Astrocyte of the hippocampus (primary cell): ENCODE measurements at regions not wholly inside any gene's neighbourhood (a gene's known extent, or its start where the extent isn't known, plus 50 kb on each side); places are given as distances from the start of the nearest gene placed in this dataset.

Experiments
- DNase-seq: peaks from one replicate; pipeline ENCODE4 v3.0.0; 2011; ENCODE audit warnings: low read depth, low spot score

DNA sequence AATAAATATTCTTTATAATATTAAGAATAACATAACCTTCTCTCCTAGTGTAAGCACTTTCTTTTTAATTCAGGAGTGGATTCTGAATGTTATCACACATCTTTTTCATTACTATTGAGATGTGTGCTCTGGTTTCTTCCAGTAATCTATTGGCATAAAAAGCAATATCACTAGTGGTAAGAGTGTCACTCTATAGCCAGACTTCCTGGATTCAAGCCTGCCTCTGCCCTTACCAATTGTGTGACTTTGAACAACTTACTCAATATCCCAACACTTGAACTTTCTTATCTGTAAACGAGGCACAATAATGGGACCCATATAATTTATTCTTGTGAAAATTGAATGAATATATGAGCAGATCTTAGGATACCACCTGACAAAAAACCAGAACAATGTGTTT, 71.0 kb downstream of the SEM1 start:
- no peak for DNase-seq

DNA sequence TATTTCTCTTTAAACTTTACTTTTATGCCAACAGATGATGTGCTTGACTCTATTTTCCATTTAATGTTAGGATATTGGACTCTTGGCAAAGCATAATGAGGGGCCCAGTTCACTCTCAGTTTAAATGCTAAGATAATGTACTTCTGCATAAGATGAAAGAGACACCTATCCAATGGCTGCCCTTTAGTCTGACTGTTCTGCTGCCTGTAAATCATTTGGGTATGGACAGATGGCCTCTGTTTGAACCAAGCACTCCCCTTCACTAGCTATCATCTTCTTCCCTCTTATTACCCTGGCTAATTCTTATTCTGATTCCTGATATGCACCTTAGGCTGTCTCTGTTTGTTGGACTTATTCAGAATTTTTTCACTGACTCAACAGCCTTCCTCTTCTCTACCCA, 72.1 kb downstream of the SEM1 start:
- no peak for DNase-seq

GRCh38 chr7:96636979-96637378, 72.7 kb downstream of the SEM1 start:
- peak; percentile 5 for DNase-seq

- peak; percentile 53 for DNase-seq
These were observed 73.2 kb downstream of the SEM1 start for GRCh38 chr7:96636342-96636860.

DNA sequence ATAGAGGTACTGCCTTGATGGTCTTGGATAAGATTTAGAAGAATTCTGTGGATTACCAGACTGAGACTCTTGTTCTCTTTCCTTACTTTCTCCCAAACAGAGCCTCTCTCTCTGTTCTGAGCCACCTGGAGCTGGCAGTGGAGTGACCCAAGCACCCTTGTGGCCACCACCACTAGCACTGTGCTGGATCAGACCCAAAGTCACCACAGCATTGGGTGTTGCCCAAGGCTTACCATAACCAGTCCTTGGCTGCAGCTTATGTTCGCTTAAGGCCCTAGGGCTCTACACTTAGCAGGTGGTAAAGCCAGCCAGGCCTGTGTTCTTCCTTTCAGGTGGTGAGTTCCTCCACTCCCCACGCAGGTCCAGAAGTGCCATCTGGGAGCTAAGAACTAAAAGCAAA, 79.8 kb downstream of the SEM1 start:
- DNase-seq = no peak

DNA sequence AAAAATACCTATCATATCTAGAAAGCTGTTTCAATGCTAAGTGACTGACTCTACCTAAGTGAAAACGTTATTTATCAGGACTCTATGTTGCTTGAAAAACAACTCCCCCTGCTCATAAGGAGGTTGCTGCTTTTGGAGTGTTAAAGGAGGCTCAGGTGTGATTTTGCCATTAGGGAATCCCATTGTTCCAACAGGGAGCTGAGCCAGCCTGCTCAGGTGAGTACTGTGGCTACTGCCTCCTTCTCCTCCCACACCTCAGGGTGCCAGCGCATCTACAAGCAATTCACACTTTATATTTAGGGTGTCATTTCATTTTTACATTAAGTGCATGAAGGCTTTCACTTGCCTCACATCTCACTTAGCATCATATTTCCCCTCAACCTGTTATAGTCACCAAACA, 84.7 kb downstream of the SEM1 start:
- DNase-seq = no peak

DNA sequence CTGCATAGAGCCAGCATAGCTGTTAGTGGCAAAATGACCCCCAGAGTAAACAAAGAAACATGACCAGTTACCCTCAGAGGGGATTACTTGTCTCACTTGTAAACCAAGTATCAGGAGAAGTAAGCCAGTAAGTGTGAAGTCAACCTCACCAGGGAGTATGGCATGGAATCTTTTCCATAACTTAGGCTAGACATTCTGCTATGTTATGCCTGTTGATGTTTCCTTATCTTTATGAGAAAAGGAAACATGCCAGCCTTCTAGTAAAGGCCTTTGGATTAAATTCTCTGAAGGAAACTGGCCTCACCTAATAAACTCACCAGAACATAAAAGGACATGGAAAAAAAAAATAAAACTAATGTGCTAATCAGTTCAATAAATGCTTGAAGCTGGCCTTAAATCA, 87.7 kb downstream of the SEM1 start:
- DNase-seq = no peak

DNA sequence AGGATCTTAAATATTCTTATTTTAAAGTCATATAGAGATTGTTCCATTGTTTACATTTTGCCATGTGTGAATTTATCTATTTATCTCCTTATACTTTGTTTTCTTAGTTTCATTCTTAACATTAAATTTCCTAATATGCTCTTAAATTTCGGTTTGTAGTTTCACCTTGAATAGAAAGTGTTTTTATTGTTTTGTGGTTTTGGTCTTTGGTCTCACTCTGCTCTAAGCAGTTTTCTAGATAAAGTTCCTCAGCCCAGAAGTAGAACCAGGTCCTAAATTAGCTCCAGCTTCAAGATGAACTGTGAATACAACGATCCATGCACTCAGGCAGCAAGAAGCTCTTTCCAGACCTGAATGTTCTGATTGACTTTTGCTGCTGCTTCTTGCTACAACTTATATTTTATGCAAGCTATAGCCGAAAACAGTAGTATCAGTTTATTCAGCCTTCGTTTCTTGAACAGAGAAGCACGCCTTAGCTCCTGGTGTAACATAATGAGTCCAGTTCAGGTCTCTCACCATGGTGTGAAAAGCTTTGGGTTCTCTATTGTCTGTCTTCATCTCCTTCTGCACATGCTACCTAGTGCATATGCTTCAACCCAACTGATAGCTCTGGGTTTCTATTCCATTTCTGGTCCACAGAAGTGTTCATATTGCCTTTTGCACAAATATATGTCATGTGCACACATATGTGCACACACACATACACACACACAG, 95.3 kb downstream of the SEM1 start:
- DNase-seq = no peak

- no peak for DNase-seq
These were observed 97.6 kb downstream of the SEM1 start for GRCh38 chr7:96612034-96612433.

- no peak for DNase-seq
These were observed 104.5 kb downstream of the SEM1 start for GRCh38 chr7:96605045-96605716.

GRCh38 chr7:96599288-96599936, 110.2 kb downstream of the SEM1 start:
- DNase-seq = no peak

DNA sequence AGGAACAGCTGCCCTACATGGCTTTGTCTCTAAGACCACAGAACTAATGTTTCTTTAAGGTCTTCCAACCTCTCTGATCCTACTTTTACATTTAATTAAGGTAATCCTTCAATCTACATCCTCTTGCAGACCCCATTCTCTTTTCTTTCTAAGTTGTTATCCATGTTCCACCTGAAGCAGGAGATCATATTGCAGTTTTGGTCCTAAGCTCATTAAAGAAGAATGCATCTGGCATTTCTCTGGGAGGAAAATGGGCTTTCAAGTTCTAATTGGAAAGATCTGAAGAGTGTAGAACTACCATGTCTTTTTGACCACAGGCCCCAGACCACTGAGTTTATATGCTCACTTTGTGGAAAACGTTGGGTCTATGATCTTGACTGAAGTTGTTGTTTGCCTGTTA, 111.2 kb downstream of the SEM1 start:
- DNase-seq = no peak

GRCh38 chr7:96596120-96596826, 113.4 kb downstream of the SEM1 start:
- DNase-seq = peak; percentile 8

DNA sequence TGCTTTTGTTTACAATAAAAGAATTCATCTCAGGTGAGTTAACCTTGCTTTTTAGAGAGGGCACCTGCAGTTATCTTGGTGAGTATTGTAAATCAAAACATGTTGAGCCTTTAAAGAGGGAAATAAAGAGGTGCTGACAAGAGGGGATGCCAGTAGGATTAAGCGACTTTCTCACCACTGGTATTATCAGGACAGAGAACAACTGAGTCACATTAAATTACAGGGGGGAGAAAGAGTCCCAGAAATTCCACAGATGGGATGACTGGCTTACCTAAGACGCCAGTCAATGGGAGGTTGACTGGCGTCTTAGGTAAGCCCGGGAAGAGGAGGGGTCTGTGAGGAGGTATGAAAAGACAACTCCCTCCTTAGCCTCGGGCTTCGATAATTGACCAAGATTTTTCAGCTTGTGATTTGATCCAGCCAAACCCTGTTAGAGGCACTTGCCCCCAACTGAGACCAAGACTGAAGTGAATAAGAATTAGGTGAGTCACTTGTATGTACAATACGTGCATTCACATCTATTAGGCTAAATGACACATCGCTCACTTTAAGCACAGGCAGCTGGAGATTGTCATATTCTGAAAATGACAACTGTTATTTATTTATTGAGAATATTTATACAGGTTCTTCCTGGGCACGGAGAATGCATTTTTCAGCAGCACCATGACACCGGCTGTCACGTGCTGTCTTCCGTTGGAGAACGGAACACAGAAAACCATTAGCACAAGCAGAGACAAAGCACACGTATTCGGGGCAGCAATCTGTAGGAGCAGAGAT, 117.6 kb downstream of the SEM1 start:
- DNase-seq = peak; percentile 23

GRCh38 chr7:96591159-96591899, 118.3 kb downstream of the SEM1 start:
- DNase-seq = no peak

- DNase-seq = no peak
These were observed 120.6 kb downstream of the SEM1 start for GRCh38 chr7:96589038-96589437.

DNA sequence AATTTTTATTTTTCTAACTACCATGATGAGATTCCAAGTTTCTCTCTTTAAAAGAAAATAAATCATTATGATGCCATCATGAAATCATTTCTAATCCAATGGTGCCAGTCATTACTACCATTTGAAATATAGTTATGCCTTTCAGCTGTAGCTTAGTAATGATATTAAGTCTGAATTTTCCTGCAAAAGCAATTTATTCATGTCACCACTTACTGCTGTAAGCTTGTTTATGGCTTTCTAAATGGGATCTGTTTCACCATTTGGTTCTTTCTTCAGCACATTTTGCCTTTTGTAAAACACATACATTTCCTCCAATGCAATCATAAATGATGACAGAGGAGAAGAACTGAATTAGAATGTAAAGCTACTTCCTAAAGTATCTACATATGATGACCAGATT, 130.5 kb downstream of the SEM1 start:
- DNase-seq = no peak

GRCh38 chr7:96578606-96579005, 131.0 kb downstream of the SEM1 start:
- DNase-seq = no peak

DNA sequence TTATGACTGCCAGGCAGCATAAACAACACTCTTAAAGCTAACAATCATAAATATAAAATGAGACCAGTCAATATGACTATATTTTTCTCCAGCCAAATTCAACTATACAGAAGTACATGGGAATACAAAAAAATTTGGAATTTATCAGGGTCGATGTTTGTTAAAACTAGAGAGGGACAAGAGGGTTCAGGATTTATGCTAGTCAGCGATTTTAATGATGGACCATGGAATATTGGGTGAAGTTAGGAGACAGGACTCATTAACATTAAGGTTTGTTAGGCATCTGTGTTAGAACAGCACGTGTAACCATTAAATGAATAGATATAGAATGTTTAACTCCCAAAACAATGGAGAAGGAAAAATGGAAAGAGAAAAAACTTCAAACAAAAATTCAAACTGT, 146.2 kb downstream of the SEM1 start:
- no peak for DNase-seq

- no peak for DNase-seq
These were observed 146.7 kb downstream of the SEM1 start for GRCh38 chr7:96562966-96563365.

- no peak for DNase-seq
These were observed 147.2 kb downstream of the SEM1 start for GRCh38 chr7:96562458-96562857.
